Kidney (tissue), 13 donors: ENCODE measurements at regions not wholly inside any gene's neighbourhood (a gene's known extent, or its start where the extent isn't known, plus 50 kb on each side); places are given as distances from the start of the nearest gene placed in this dataset.
A peak's percentile ranks its signal among the peaks of the same experiment; 100 is the strongest.

ENCODE experiments used
- DNase-seq, 5 donors: peaks; one replicate each; pipeline ENCODE4 v3.0.0-alpha.2; 2013 to 2020
- FAIRE-seq: peaks from 2 replicates; lab custom pipeline; 2012; peaks lifted over from hg19 to GRCh38; lab: Jason Lieb, UNC
- H3K27ac ChIP-seq, 2 donors: one replicate each; pipeline ENCODE4 v1.7.0; 2013; ENCODE audit warnings: low read depth in 2 of 2, low read length in 2 of 2, inconsistent platforms in 1 of 2
- H3K27me3 ChIP-seq: one replicate; pipeline ENCODE4 v1.7.1; 2013; ENCODE audit warnings: low read length, inconsistent platforms; ENCODE audit not compliant: control insufficient read depth, insufficient read depth
- H3K36me3 ChIP-seq, 3 donors: one replicate each; pipeline versions ENCODE4 v1.7.0 to v1.7.1; 2013; ENCODE audit warnings: low read length in 3 of 3, control low read depth in 1 of 3, inconsistent platforms in 1 of 3; ENCODE audit not compliant: insufficient read depth in 3 of 3, control insufficient read depth in 2 of 3
- H3K4me1 ChIP-seq, 3 donors: one replicate each; pipeline versions ENCODE4 v1.7.0 to v1.7.1; 2013; ENCODE audit warnings: low read length in 3 of 3, inconsistent platforms in 1 of 3, low read depth in 1 of 3; ENCODE audit not compliant: control insufficient read depth in 2 of 3, insufficient read depth in 2 of 3
- H3K4me3 ChIP-seq, 3 donors: one replicate each; pipeline versions ENCODE4 v1.7.0 to v1.8.1; 2013; ENCODE audit warnings: low read length in 3 of 3, control low read depth in 1 of 3, inconsistent platforms in 1 of 3
- H3K9ac ChIP-seq, 3 donors: one replicate each; pipeline versions ENCODE4 v1.7.0 to v1.7.1; 2013; ENCODE audit warnings: low read length in 3 of 3, control low read depth in 1 of 3, inconsistent platforms in 1 of 3
- H3K9me3 ChIP-seq, 3 donors: one replicate each; pipeline versions ENCODE4 v1.7.0 to v1.7.1; 2013; ENCODE audit warnings: low read length in 3 of 3, control low read depth in 1 of 3, inconsistent platforms in 1 of 3; ENCODE audit not compliant: control insufficient read depth in 2 of 3, insufficient read depth in 1 of 3
- CTCF ChIP-seq: IDR thresholded peaks from 3 replicates; pipeline ENCODE4 v1.5.1; 2012; ENCODE audit warnings: mild to moderate bottlenecking, moderate library complexity, borderline replicate concordance; ENCODE audit not compliant: insufficient read depth; ENCODE audit errors: extremely low read depth
- intact Hi-C: fragments of 100-400 bp; cut with DNase I; formaldehyde crosslinking; loops from one replicate; pipeline ENCODE4 v1.11.1; 2022
- donor health status: control.
- donor health status: control.
- donor health status: control.
- donor health status: control.
- donor health status: control.
- donor health status: DM: yes; HTN: yes; CAD: no.
- donor health status: Normal renal cell carcinoma (clear cell type).

- Histone ChIP-seq H3K4me3 (no peak overlapping the region), H3K4me1 (no peaks in the 10 kb centered on the region), H3K27me3 (no peaks in the 10 kb centered on the region), H3K27ac (no peak overlapping the region), H3K9ac (no peak overlapping the region), H3K9me3 (peaks cover 0 to under 1% (median 0%) of the 10 kb centered on the region in 3 donors), H3K36me3 (no peaks in the 10 kb centered on the region)
- DNase-seq = peak in 1 of 5 donors; percentile 66
- no peak for TF ChIP-seq CTCF
- intact Hi-C loops = no loop called here
- no peak for FAIRE-seq
Observed at GRCh38 chr21:43267391-43268085, 98.7 kb downstream of the CRYAA start.

GRCh38 chr21:43266534-43266933 lies 97.7 kb downstream of the CRYAA start:
- FAIRE-seq (no peak), DNase-seq (peak in 1 of 5 donors; percentile 9)
- H3K27ac ChIP-seq = no peak overlapping the region
- intact Hi-C loops = no loop called here
- H3K9ac ChIP-seq = no peak overlapping the region
- H3K4me1 ChIP-seq = no peaks in the 10 kb centered on the region
- H3K4me3 ChIP-seq = no peak overlapping the region
- no peak for TF ChIP-seq CTCF
- peaks cover 0 to 3% (median 0%) of the 10 kb centered on the region in 3 donors for H3K9me3 ChIP-seq
- no peaks in the 10 kb centered on the region for H3K27me3 ChIP-seq
- H3K36me3 ChIP-seq = no peaks in the 10 kb centered on the region

GRCh38 chr21:43262427-43262826 lies 93.6 kb downstream of the CRYAA start:
- Histone ChIP-seq H3K9me3 (peaks cover 0 to 3% (median 0%) of the 10 kb centered on the region in 3 donors), H3K4me1 (no peaks in the 10 kb centered on the region), H3K9ac (no peak overlapping the region), H3K36me3 (no peaks in the 10 kb centered on the region), H3K4me3 (peak overlapping the region in 1 of 3 donors; percentile 7), H3K27ac (no peak overlapping the region), H3K27me3 (no peaks in the 10 kb centered on the region)
- FAIRE-seq = no peak
- intact Hi-C loops = no loop called here
- peak in 2 of 5 donors; percentile 51 to 73 for DNase-seq
- TF ChIP-seq CTCF = no peak
